ENCODE measurements at regions not wholly inside any gene's neighbourhood (a gene's known extent, or its start where the extent isn't known, plus 50 kb on each side); places are given as distances from the start of the nearest gene placed in this dataset.

GRCh38 chr12:92650228-92650822 lies 52.5 kb upstream of the PLEKHG7 start:
- no peak for DNase-seq

GRCh38 chr12:92649511-92650227 lies 53.1 kb upstream of the PLEKHG7 start:
- peak; percentile 62 for DNase-seq

- no peak for DNase-seq
Observed at GRCh38 chr12:92648242-92649031, 54.4 kb upstream of the PLEKHG7 start.

- no peak for DNase-seq
Observed at GRCh38 chr12:92641291-92641690, 61.5 kb upstream of the PLEKHG7 start.

- DNase-seq, result no peak
Observed at GRCh38 chr12:92640691-92641090, 62.1 kb upstream of the PLEKHG7 start.

- DNase-seq, result no peak
Observed at GRCh38 chr12:92639017-92639416, 63.8 kb upstream of the PLEKHG7 start.

GRCh38 chr12:92634730-92635129 lies 68.1 kb upstream of the PLEKHG7 start:
- no peak for DNase-seq

- DNase-seq, result no peak
Observed at GRCh38 chr12:92634202-92634601, 68.6 kb upstream of the PLEKHG7 start.

GRCh38 chr12:92630968-92631367 lies 71.8 kb upstream of the PLEKHG7 start:
- no peak for DNase-seq

GRCh38 chr12:92629349-92630065 lies 73.3 kb upstream of the PLEKHG7 start:
- no peak for DNase-seq

GRCh38 chr12:92628476-92628875 lies 74.3 kb upstream of the PLEKHG7 start:
- DNase-seq, result no peak

GRCh38 chr12:92627511-92627910 lies 75.3 kb upstream of the PLEKHG7 start:
- DNase-seq, result no peak

- no peak for DNase-seq
Observed at GRCh38 chr12:92625639-92626310, 77.0 kb upstream of the PLEKHG7 start.

GRCh38 chr12:92624236-92624635 lies 78.6 kb upstream of the PLEKHG7 start:
- DNase-seq, result no peak

- no peak for DNase-seq
Observed at GRCh38 chr12:92623386-92623785, 79.4 kb upstream of the PLEKHG7 start.

GRCh38 chr12:92621833-92622232 lies 81.0 kb upstream of the PLEKHG7 start:
- DNase-seq, result no peak

- DNase-seq, result no peak
Observed at GRCh38 chr12:92621312-92621711, 81.5 kb upstream of the PLEKHG7 start.

GRCh38 chr12:92619730-92620684 lies 82.8 kb upstream of the PLEKHG7 start:
- no peak for DNase-seq

- DNase-seq, result no peak
Observed at GRCh38 chr12:92619026-92619425, 83.8 kb upstream of the PLEKHG7 start.

- DNase-seq, result no peak
Observed at GRCh38 chr12:92615703-92616102, 87.1 kb upstream of the PLEKHG7 start.

GRCh38 chr12:92615086-92615485 lies 87.7 kb upstream of the PLEKHG7 start:
- no peak for DNase-seq

GRCh38 chr12:92614502-92614901 lies 88.3 kb upstream of the PLEKHG7 start:
- no peak for DNase-seq
